SW 1271 (cell line): ENCODE measurements at regions not wholly inside any gene's neighbourhood (a gene's known extent, or its start where the extent isn't known, plus 50 kb on each side); places are given as distances from the start of the nearest gene placed in this dataset.

Source experiments
- DNase-seq, 2 experiments: peaks; one replicate each; lab custom pipeline; 2025; lab: John Stamatoyannopoulos, UW

DNA sequence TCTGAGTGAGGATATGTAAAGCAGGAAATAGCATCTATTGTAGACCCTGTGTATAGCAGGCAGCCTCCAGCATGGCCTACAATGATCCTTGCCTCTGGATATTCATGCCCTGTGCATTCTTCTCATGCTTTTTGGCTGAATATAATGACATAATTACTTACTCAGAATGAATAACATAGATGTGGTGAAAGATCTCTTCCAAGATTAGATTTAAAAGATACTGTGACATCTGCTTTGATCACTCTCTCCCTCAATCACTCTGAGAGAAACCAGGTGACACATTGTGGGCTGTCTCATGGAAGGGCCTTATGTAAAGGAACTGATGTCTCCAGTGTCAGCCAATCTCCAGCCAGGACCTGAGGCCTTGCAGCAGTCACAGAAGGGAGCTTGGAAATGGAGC lies 376.7 kb downstream of the DNAH5 start:
- DNase-seq, result peak; percentile 86 to 93

DNA sequence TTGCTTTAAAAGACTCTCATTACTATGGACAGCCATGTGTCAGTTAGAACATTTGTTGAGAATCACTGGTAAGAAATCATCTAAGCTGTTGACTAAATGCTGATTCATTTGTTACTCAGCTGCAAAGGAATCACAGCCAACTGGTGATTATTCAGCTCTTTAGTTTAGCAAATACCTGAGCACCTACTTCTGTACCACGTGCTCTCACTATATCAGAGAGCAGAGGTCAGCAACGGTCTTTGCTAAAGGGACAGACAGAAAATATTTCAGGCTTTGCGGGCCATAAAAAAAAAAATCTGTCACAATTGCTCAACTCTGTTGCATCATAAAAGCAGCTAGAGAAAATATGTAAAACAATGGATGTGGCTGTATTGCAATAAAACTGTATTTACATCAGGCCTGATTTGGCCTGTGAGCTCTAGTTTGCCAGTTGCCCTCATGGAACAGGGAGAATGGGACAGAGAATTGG lies 377.6 kb downstream of the DNAH5 start:
- peak; percentile 69 to 85 for DNase-seq

DNA sequence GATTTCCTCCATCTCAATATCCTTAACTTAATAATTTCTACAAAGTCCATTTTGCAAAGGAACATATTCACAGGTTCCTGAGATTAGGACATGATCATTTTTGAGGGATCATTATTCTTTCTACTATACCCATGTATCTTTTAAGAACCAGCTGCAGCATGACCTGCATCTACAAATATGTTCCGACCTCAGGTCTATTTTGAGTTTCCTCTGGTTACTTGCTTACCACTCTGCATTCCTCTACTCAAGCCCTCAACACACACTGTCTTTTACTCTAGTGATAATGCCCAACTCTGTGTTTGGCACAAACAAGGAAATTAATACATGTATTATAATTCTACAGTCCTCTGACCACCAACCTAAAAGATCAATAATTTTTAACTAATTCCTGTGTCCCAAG lies 386.1 kb downstream of the DNAH5 start:
- no peak for DNase-seq

DNA sequence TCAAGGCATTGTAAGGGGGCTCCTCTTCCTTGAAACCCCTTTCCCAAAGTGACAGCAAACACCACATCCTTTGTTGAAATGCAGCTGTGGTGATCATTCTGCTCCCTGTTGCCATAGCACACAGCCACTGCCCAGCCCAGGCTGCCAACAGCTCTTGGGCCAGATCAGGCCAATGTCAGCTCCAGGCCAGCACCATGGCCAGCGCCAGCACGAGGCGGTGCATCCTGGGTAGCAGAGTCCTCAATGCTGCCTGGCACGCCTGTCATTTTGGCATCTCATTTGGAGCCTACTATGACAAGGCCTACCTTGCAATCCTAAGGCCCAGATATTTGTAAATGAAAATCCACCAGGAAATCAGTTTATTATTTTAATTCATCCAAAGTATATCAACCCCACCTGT lies 390.6 kb downstream of the DNAH5 start:
- no peak for DNase-seq

DNA sequence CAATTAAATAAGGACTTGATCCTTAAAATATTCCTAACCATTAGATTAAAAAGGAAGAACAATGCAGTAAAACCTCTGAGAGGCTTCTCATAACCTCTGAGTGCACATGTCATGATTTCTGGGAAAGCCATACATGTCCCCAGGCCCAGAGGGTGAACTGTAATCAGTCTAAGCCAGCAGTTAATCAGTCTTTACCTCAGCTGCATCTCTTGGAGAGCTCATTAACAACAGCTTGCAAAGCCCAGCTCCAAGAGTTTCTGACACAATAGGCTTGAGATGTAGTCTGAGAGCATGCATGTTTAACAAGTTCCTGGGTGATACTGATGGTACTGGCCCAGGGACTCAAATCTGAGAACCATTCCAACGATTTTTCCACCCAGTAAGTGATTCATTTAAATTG lies 392.1 kb downstream of the DNAH5 start:
- DNase-seq, result no peak

DNA sequence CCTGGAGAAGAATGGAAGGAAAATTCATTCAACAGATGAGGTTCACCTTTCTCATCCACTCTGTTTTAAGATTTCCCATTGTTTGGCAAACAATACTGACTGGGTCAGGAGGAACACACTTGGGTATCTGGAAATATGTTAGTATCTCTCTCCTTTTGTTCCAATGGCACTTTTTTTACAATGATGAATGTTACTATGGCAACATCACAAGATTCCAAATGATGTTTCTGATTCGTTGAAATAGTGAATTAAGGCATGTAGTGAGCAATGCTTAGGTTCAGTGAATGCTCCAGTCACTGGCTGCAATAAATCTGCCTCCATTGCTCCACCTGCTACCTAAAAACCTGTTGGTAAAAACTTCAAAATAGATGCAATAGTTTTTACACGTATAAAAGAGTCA lies 392.8 kb downstream of the DNAH5 start:
- DNase-seq, result no peak

DNA sequence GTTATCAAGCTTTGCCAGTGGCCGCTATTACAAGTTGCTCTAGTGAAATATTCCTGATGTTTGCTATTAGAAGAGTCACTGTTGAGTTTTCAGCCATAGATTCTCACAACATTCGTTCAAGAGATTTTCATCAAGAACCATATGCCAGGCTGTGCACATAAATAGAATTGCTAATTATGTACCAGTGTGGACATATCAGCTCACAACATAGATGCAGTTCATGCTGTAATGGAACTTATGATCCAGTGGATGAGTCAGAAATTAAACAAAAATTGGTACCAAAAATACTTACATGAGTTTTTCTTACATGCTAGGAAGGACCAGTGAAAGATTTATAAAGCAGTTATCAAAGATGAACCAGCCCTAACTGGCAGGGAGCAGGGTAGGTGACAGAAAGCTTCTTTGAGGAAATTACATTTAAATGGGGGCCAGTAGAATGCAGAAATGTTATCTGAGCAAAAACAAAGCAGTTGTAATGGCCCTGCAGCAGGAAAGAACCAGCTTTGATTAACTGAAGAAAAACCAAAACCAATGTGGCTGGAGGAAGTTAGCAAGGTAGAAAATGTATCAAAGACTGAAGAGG lies 404.2 kb downstream of the DNAH5 start:
- DNase-seq, result no peak

DNA sequence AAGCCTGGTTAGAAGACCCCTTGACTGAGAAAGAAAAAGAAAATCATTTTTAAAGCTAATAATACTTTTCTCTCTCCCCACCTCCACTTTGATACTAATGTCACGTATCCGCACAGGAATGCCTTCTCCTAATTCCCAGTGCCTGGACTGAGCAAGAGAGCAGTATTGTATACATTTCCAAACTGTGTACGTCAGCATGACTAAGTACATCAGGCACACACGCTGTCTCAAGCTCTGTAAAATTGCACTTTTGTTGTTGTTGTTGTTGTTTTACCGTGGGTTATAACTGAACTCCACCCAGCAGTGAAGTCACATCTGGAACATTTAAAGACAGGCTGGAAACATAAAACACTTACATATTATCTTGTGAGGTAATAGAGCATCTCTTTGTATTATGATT lies 407.6 kb downstream of the DNAH5 start:
- no peak for DNase-seq

DNA sequence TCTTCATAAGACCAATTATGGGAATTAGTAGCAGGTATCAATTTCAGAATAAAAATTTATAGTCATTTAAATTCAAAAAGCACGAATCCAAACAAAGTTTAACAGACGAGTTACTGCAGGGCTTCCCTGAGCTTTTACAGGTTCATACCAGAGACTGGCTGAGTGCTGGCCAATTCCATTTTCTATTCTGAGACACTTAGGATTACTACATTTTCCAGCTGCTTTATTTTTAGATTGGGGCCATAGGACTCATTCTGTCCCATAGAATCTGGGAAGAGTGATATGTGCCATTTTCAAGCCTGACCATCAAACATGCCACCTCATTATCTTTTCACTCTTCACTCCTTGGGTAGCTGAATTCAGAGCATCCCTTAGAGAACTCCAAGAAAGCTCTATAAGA lies 410.7 kb downstream of the DNAH5 start:
- no peak for DNase-seq

DNA sequence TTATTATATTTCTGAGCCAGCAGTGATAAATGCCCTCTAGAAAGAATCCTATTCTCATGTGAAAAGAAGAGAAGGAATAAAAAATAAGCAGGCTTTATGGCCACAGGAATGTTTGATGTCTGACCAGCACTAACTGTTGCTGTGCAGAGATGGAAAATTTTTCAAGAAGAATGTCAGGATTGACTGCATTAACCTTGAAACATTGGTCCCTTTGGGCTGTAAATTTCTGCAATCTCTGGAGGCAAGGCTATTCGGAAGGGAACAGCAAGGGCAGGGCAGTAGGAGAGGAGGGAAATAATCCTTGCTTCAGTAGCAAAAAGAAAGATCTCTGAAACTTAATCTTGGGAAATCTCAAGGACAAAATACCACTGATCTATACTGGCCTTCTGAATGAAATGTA lies 415.2 kb downstream of the DNAH5 start:
- DNase-seq, result no peak

DNA sequence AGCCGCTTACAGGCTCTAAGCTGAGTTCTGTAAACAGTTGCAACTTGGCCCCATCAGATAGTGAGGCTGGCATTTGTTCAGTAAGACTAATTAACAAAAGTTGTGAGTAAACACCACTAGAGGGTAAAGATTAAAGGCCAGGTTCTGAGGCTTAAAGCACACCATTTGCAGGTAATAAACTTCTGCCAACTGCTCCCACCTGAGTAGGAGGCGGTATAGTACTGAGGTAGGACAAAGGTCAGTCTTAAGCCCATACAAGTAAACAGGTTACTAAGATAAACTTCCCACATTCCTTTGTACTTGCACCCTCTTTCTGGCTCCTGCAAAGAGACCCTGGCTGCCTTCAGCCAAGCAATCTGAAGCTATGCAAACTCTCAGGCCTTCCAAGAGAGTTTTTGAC lies 419.6 kb downstream of the DNAH5 start:
- DNase-seq, result no peak

DNA sequence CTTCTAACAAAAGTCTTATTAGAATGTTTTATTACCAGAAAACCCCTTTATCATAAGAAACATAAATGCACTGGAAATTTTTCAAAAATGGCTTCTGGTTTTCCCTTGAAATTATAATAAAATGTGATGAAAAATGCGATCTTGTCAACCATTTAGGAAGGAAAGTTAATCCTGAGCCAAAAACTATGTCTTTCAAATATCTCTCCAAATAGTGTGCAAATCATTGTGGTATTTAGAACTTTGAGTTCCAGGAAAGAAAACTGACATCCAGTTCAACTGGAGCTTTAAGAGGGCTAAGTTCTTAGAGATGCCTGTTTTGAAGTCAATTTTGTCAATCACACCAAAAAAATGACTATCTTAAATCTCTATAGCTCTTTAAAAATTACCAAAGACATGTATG lies 425.4 kb downstream of the DNAH5 start:
- DNase-seq, result no peak

DNA sequence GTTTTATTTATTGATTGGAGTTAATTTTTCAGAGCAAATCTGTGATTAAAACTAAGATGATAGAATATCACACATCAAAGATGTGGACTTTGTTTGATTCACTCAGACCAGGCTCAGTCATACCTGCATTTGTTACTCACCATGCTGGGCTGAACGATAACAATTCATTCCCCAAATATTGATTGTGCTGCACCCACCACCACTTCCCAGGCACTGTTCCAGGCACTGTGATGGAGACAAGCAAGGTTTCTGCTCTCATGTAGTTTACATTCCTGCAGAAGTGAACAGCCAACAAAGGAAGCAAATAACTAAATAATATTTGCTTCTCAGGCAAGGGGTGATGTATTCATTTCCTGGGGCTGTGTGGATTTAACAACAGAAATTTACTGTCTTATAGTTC lies 428.3 kb downstream of the DNAH5 start:
- DNase-seq, result no peak

DNA sequence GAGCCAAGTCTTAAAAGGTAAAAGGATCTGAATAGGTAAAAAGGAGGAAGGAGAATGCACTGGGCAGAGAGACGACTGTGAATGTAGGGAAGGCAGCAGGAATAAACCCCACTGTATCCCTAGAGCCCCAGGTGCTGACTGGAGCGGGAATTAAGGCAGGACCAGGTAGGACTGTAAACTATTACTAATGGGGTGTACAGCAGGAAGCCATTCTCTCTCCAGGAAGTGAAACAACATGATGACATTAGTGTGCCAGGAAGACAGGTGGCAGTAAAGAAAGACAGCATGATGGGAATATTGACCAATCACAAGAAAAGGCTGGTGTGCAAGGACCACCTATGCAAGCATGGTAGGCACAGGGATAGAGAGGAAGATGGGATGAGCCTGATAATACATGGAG lies 433.0 kb downstream of the DNAH5 start:
- no peak for DNase-seq

DNA sequence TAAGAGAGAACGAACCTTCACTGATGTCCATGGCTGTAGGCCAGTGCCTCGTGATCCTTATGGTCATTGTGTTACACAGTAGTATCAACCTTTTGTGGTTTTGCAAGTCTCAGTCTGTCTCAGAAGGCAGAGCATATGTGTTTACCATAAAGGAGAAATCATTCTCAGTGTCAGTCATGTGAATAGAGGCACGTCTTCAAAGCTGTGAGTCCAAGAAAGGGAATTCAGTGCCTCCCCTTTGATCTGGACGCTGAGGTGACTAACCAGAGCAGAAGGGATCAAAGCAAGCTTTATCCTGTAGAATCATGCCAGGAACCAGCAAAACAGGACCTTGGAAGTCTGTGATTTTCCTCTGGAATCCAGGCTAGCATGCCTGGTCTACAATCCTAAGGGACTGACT lies 433.9 kb downstream of the DNAH5 start:
- no peak for DNase-seq

DNA sequence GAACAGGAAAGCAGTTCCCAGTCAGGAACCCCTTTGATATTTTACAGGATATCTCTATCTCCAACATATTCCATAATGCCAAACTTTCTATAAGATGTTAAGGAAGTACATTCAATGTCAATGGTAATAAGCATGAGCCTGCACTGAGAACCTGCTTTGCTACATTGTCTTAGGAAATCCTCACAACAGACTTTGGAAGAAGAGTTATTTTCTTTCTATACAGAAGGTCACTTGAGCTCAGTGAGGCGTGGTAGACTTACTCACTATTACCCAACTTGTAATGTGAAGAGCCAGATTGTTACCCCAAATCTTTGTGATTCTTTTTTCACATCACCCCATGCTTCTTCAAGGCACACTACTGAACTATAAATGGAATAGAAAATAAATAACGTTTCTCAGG lies 435.9 kb downstream of the DNAH5 start:
- no peak for DNase-seq

DNA sequence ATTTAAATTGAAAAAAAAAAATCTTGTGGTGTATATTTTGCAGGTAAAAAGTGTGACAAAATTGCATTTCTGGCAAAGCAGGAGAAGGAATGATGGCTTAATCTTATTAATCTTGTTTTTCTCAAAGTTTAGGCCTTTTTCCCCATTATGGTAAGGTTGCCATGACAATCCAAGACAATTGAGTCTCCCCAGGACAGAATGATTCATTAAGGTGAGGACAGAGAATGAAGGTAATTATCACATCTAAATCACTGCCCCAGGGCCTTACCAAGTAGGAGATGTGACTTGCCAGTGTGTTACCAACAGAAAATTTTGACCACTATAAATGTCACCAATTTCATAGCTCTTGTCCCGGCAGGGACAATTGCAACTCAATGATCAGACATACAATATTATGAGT lies 439.2 kb downstream of the DNAH5 start:
- no peak for DNase-seq

DNA sequence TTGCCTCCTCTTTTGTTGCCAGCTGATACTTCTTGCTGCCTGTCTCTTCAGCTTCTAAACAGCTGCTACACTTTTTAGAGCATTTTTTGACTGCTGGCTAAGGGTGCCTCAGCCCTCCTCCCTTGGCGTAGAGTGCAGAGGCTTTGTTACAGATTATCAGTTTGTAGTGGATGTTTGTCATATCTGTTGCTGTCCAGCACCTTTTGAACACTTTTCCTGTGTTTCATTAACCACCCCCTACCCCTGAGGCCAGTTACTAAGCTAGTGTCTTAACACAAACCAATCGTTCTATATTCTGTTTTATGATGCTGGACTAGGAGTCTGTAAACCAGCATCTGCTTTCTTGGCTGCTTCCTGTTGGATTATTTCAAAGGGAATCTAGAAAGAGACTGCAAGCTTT lies 441.5 kb downstream of the DNAH5 start:
- DNase-seq, result no peak

DNA sequence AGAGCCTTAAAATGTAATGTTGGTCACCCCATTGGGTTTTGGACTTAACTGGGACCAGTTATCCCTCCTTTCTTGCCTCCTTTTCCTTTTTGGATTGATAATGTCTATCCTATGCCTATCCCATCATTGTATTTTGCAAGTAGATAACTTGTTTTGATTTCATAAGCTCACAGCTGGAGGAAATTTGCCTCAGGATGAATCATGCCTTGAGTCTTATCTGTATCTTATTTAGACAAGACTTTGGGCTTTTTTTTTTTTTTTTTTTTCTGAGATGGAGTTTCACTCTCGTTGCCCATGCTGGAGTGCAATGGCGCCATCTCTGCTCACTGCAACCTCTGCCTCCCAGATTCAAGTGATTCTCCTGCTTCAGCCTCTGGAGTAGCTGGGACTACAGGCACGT lies 443.3 kb downstream of the DNAH5 start:
- no peak for DNase-seq

DNA sequence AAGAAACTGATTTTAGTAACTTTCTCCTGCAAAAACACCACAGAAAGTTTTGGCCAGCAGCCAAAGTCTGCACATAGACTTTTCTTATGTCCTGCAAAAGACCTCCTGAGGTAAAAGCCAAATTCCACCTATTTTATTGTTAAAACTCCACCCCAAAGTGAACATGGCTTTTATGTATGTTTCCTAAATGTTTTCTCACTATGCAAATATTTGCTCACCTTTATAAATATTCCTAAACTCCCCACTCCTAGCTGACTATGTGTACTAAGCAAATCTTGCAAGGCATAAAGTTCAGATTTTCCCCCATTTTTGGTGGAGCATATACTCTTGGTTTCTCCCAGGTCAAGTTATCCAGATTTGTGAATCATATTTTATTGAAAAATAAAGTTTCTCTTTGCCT lies 446.2 kb downstream of the DNAH5 start:
- DNase-seq, result no peak

DNA sequence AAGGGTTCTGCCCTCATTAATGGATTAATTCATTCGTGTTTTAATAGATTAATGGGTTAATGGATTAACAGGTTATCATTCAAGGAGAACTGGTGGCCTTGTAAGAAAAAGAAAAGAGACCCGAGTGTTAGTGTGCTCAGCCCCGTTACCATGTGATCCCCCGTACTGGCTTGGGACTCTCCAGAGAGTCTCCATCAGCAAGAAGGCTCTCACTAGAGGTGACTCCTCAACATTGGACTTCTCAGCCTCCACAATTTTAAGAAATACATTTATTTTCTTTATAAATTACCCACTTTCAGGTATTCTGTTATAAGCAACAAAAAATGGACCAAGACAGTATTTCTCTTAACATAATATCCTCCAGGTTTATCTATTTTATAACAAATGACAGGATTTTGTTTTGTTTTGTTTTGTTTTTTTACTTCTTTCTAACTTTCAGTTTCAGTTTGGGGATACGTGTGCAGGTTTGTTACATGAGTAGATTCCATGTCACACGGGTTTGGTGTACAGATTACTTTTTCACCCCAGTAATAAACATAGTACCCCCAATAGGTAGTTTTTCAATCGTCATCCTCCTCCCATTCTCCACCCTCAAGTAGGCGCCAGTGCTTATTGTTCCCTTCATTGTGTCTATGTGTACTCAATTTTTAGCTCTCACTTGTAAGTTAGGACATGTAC lies 456.1 kb downstream of the DNAH5 start:
- DNase-seq, result no peak

DNA sequence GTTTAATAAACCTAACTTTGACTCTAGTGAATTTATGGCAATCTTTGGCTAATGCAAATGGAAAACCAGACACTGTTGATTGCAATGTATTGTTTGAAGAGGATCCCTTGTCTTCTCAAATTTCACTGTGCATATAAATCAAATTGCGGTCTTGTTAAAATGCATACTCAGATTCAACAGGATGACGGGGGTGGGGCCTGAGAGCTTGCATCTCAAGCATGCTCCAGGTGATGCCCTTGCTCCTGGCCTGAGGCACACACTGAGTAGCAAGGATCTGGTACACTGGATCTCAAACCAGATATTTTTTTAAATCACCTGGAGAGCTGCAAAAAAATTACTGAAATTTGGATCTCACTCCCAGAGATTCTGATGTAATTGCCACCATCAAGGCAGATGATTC lies 463.7 kb downstream of the DNAH5 start:
- no peak for DNase-seq

DNA sequence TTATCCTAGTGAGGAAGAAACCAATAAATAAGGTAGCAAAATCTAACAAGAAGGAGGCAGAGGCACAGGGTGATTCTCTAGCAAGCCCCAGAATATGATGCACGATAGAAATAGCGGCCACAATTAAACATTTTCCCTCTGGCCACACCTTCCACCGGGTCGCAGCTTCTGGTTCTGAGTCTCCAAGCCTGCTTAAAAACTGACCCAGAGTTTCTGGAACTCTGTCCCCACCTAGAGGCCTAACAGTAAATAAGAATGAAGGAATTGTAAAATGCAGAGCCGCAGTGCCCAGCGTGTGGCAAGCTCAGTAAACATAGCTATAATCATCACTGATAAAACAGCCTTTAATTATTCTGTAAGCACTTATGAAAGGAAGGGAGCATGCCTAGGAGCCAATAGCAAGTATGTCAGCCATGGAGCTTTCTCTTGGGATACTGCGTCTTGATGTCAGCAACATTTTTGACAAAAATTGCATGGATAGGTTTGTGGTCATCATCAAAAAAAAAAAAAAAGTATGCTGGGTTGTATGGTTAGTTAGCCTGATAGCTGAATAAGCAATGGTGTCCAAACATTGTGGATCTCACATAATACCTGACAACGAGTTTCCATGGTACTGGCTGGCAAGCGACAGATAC lies 465.5 kb downstream of the DNAH5 start:
- DNase-seq, result peak; percentile 16 to 80
